Erythroblast (primary cell): ENCODE measurements at regions not wholly inside any gene's neighbourhood (a gene's known extent, or its start where the extent isn't known, plus 50 kb on each side); places are given as distances from the start of the nearest gene placed in this dataset.
"Not testable (repeated sequence)": the region's sequence is repeated elsewhere in the genome, so short reads cannot be mapped to it uniquely, and the experiment has no call there.

Experiments used
- DNase-seq, 2 experiments: peaks; one replicate each; lab custom pipeline; 2025; lab: John Stamatoyannopoulos, UW
- GATA1 ChIP-seq: IDR thresholded peaks from 2 replicates; pipeline ENCODE4 v1.6.1; 2011; ENCODE audit warnings: low read depth, mild to moderate bottlenecking, control low read depth, low read length, moderate library complexity
- POLR2A ChIP-seq: IDR thresholded peaks from 2 replicates; pipeline ENCODE4 v1.6.1; 2011; ENCODE audit warnings: mild to moderate bottlenecking, low read length

DNA sequence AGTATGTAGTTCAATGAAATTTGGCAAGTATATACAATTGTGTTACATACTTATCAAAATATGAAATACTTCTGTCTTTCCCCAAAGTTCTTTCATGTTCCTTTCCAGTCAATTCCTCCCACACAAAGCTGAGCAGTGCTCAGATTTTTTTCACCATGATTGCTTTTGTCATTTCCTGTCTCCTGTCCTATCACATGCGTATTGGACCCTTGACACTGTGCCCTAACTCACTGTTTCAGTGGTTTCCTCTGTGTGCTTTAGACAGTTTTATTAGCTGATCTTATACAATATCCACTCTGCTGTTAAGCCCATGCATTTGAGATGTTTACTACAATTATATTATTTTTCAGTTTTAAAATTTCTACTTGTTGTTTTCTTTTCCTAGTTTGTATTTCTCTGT lies 463.6 kb upstream of the MEF2C start:
- DNase-seq = no peak
- TF ChIP-seq GATA1 (no peak), POLR2A (no peak)

DNA sequence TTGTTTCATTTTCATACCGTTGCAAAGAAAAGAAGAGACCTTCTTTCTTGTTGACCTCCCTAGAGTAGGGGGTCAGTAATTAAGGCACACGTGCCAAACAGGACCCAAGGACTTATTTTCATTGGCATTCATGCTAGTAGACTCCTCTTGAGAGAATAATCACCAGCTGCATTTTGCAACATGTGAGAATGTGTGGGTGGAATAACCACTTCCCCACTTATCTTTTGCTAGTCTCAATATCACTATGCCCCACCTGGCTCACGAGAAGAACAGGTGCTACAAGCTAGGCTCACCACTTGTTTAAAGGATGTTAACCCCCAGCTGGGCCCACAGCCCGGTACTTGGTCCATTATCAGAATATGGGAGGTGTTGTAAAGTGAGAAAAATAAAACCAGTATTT lies 460.7 kb upstream of the MEF2C start:
- TF ChIP-seq GATA1 = no peak
- TF ChIP-seq POLR2A = no peak
- peak in 1 of 2 experiments; percentile 1 for DNase-seq

DNA sequence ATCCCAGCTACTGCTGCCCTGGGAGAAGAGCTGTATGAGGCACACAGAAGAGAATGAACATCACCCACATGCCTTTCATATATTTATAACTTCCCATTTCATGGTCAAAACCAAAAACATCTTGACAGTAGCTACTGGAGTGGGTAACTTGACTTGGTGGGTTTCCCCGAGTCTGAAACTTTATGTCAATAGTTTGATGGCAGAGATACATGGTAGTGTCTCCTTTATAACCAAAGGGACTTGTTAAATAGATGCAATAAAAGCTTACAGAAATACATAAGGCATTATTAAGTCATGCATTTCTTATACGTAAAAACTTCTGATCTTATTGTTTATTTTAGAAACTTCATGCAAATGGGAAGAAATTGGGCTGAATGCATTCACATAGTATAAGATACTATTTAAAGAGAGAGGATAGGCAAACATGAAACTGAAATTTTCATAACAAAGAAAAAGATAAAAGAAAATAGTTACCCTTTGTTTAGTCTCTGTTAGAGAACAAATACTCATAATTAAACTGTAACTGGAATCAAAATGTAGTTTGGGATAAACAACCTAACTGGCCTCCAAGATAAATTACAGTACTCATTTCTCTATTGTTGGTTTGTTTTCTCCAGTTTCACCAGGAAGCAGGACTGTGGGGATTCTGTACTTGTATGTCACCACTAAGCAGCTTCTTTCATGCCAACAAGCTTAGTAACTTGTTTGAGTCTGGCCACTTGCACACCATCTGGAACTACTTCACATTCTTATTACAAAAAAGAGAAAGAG lies 459.3 kb upstream of the MEF2C start:
- DNase-seq = no peak
- no peak for TF ChIP-seq GATA1
- no peak for TF ChIP-seq POLR2A

DNA sequence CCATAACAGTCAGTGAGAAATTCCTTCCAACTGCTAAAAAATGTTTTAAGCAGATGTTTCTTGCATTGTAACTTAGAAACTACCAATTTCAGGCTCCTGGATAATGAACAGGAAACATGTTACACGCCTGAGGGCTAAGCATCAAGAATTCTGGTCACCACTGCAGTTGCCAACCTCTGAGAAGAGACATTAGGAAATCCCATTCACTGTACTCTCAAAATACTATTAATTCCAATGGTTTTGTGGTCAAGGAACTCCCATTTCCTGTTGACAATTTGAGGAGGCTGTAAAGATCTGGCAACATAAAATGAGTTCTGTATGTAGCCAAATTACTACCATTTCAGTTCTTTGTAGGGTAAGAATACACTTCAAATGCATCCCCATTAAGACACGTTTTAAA lies 456.0 kb upstream of the MEF2C start:
- TF ChIP-seq POLR2A (no peak), GATA1 (no peak)
- DNase-seq = no peak

DNA sequence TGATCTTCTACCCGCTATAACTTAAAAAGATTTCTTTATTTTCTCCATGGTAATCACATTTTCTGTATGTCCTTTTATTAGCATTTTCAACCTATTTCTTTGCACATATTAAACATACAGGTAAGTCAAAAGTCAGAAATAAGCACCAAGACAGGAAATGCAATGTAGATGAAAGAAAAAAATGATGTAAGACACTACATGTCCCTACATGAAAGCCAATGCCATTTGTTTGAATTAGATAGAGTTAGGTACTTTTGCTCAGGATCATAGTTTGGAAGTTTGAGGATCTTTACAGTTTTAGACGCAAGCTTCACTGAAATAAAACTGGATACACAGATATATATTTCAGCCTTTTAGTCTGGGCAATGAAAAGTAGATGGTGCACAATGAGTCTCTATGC lies 453.1 kb upstream of the MEF2C start:
- TF ChIP-seq POLR2A (no peak), GATA1 (no peak)
- no peak for DNase-seq

DNA sequence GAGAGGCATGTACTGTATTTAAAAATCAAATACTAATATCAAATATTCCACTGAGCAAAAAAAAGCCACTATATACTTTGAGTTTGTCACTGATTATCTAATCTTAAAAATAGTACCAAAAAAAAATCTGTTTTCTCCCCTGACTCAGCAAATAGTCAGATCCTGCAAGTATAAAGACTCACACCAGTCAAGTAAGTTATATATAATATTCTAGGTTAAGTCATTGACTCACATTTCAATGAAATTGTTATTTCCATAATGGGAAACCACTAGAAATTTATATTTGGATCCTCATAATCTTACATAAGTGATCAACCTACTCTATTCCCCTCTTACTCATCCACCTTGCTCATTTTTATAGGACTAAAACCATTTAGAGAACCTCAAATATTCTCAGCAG lies 447.2 kb upstream of the MEF2C start:
- TF ChIP-seq GATA1 (no peak), POLR2A (no peak)
- no peak for DNase-seq

DNA sequence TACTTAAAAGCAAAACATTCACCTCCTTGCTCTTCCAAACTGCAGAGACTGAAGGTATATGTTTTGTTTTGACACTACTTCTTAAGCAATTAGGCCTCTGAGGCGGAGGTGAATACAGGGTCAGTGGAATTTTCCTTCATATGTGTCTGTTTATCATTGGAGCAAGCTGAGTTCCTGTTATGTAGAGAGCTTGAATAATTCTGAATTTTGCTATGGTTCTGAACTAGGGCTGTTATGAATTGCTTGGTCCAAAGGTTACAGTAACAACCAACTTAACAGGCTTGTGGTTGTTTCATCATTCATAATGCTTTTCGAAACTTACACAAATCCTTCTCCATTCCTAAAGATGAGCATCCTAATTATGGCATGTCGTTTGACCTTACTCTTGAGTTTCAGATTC lies 444.6 kb upstream of the MEF2C start:
- DNase-seq = no peak
- TF ChIP-seq GATA1 = no peak
- TF ChIP-seq POLR2A = no peak

DNA sequence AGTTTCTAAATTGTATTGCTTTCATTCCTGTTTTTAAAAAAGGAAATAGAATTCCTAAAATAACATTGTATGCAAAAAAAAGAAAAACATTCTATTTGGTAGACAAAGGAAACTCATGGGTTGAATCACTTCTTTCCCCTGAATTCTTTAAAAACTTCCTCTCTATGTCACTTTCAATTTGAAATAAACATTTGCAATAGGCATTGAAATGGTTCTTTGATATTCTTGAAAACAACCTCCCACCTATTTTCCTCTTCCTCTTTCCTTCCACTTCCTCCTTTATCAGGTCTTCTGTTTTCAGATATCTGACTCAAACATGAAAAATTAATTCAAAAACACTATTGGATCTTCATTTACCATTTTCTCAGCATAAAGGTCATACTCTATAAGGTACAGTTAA lies 442.0 kb upstream of the MEF2C start:
- no peak for DNase-seq

DNA sequence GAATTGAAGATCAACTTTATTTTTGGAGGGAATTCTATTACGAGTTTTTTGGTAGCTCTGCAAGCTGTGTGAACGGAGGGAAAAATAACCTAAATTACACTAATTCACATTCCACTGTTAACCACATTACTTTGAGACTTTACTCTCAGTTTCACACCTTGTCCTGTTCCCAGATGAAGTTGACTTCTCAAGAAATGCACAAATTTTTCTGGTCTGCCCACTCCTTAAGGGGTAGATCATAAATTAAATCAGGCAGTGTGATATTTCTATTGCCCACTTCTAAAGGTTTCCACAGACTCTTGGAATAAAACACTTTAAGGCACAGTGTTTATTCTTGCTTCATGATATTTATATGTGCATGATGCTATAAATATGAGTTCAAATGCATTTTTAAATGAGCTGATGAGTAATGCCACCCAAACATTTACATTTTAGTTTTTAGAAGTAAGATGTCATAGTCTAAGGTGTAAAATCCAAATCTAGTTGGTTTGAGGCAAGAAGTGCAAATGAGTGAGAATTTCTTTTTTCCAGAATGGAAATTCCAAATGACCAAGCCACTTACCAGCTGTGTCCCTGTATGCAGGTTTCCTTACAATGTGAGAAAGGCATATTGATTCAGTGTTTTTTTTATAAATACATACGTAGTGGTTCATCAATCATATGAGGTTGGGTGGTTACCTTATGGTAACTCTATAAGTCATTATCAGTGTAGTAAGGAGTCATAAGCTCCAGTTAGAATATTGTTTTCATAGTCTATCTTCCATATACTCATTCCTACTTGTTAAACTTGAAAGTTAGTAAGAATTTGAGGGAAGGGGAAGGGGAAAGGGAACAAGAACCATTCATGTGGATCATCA lies 437.7 kb upstream of the MEF2C start:
- TF ChIP-seq POLR2A (no peak), GATA1 (no peak)
- DNase-seq = no peak

More for the DNA sequence above, 442.0 kb upstream of the MEF2C start:
- no peak for TF ChIP-seq POLR2A
- no peak for TF ChIP-seq GATA1

DNA sequence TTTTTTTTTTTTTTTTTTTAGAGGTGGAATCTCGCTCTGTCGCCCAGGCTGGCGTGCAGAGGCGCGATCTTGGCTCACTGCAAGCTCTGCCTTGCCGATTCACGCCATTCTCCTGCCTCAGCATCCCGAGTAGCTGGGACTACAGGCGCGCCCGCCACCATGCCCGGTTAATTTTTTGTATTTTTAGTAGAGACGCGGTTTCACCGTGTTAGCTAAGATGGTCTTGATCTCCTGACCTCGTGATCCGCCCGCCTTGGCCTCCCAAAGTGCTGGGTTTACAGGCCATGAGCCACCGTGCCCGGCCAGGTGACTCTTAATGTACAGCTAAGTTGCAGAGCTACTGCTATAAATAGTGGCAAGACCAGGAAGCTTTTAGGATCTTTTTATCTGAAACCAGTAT lies 434.9 kb upstream of the MEF2C start:
- DNase-seq = not testable (repeated sequence)

DNA sequence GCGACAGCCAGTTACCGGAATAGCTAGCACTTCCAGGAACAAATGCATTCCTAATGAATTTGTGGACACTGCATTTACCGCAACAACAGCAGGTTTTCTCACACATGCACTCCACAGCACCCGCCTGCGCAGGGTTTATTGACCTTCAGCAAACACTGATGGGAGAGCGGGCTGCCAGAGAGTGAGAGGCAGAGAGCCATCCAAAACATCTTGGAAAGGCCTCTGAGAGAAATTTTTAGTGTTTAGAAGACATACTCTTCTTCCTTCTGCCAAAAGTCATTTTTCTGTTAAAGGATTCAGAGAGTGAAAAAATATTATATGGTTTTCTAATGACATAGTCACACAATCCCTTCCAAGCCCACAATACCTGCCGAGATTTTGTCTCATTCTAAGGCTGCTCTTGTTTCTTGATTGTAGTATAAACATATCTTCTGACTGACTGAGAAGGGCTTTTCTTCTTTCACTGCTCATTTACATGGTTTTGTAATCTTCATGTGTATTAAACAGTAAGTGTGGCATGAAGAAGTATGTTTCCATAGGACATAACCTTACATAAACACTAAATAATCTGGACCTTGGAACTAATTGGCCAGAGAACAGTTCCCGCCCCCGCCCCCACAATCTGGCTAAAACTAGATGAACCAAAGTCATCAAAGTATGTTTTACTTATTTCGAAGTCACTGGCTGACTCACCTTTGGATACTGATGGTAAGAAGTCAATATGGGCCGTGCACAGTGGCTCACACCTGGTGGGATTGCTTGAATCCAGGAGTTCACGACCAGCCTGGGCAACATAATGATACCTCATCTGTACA lies 432.5 kb upstream of the MEF2C start:
- DNase-seq = no peak
- TF ChIP-seq GATA1 (no peak), POLR2A (no peak)

DNA sequence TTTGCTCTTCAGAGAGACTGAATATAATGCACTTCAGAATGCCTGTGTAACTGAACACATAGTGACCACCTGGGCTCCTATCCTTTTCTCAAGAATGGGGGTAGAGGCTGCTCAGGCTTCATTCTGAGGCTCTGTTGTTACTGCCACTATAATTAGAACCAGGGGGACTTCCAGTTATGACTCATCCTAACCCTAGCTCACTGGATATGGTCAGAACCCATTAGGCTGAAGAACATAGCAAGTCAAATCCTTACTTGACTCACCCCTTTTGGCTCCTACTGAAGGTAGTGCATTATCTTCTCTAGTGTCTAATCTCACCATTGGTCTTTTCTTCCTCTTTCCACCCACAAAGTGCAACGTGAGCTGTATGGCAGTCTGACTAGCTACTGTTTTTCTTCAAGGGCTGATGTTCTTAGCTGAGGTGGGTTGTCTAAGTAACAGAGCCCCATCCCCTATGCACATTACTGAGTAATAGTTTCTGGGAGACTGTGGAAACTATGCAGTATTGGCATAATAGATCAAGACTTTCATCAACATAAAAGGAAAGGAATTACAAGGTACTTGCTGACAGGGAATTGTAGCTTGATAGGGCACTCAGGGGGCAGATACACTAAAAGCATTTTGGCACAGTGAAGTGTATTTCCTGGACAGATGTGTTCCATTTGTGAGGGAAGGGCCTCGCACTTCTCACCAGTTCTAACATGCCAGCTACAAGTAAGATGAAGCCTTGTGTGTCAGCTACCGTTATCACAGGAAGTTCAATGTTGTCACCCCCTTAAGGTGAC lies 431.0 kb upstream of the MEF2C start:
- DNase-seq = no peak
- no peak for TF ChIP-seq POLR2A
- no peak for TF ChIP-seq GATA1

DNA sequence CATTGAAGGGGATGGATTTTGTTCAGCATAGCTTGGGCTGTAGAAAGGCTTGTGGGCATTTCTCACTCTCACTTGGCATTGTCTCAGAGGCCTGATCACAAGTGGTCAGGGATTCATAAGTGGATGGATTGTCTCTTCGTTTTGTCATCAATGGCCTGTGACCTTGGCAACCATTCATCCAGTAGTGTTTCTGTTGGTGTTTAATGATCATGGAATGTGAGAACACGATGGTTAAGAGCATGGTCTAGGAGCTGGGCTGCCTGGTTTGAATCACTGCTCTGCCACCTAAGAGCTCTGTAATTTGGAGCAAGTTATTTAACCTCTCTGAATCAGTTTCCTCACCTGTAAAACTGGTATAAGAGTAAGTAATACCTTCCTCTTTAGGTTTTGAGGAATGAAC lies 430.1 kb upstream of the MEF2C start:
- TF ChIP-seq POLR2A (no peak), GATA1 (no peak)
- DNase-seq = no peak
